ENCODE measurements at regions not wholly inside any gene's neighbourhood (a gene's known extent, or its start where the extent isn't known, plus 50 kb on each side); places are given as distances from the start of the nearest gene placed in this dataset.

- no peak for TF ChIP-seq HMGXB4 (CRISPR knock-in tag; IDR thresholded peaks at IDR 0.05; ENCODE audit: borderline replicate concordance in 1 of 2, low read depth in 1 of 2)
Observed at GRCh38 chr3:99505646-99506269, 132.6 kb upstream of the COL8A1 start (continued).

DNA sequence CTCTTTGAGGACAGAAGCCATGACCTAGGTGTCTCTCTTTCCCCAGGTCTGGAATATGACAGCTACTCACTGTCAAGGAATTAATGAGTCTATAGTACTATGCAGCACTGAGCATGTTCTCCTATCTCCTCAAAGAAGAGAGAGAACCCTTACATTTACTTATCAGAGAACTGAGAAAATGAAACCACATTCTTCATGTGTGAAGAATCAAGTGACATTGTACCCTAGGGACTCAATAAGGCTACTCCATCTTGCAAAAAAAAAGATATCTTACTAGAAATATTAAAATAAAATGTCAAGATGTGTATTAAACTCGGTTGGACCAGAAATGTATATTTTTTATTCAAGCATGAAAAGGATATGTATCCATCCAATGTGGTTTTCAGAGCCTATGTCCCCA, 133.2 kb upstream of the COL8A1 start:
- H3K27me3 ChIP-seq (ENCODE audit: control insufficient read depth in 1 of 2, insufficient read depth in 2 of 2, low read length in 2 of 2), result no peaks in the 10 kb centered on the region
- H3K9me3 ChIP-seq (ENCODE audit: low read length), result no peaks in the 10 kb centered on the region
- DNase-seq (ENCODE audit: low spot score) (no peak), FAIRE-seq (no peak), ATAC-seq (no peak)
- WGBS (ENCODE audit: low lambda C conversion rate), result 7% methylated on average over 1 of the region's 1 CpG
- intact Hi-C loops (cut with micrococcal nuclease; ENCODE audit: unreplicated experiment), result no loop called here
- H3K4me1 ChIP-seq (ENCODE audit: insufficient read depth, low read length), result no peaks in the 10 kb centered on the region
- no peak overlapping the region for H2AFZ ChIP-seq (ENCODE audit: low read length)
- no peaks in the 10 kb centered on the region for H3K36me3 ChIP-seq (replicated peaks in 1 of 2; ENCODE audit: control insufficient read depth in 1 of 2, insufficient read depth in 2 of 2, low read length in 2 of 2)
- TF ChIP-seq, protein P1, sequence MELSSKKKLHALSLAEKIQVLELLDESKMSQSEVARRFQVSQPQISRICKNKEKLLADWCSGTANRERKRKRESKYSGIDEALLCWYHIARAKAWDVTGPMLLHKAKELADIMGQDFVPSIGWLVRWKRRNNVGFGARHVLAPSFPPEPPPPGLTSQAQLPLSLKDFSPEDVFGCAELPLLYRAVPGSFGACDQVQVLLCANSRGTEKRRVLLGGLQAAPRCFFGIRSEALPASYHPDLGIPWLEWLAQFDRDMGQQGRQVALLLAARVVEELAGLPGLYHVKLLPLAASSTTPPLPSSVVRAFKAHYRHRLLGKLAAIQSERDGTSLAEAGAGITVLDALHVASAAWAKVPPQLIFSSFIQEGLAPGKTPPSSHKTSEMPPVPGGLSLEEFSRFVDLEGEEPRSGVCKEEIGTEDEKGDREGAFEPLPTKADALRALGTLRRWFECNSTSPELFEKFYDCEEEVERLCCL (CRISPR knock-in tag; IDR thresholded peaks at IDR 0.05; ENCODE audit: borderline replicate concordance), result no peak
- no peak for TF ChIP-seq NR2C2 (CRISPR knock-in tag; IDR thresholded peaks at IDR 0.05; ENCODE audit: borderline replicate concordance)
- TF ChIP-seq ZNF460 (CRISPR knock-in tag; IDR thresholded peaks at IDR 0.05; ENCODE audit: borderline replicate concordance), result no peak
- TF ChIP-seq, protein P2, sequence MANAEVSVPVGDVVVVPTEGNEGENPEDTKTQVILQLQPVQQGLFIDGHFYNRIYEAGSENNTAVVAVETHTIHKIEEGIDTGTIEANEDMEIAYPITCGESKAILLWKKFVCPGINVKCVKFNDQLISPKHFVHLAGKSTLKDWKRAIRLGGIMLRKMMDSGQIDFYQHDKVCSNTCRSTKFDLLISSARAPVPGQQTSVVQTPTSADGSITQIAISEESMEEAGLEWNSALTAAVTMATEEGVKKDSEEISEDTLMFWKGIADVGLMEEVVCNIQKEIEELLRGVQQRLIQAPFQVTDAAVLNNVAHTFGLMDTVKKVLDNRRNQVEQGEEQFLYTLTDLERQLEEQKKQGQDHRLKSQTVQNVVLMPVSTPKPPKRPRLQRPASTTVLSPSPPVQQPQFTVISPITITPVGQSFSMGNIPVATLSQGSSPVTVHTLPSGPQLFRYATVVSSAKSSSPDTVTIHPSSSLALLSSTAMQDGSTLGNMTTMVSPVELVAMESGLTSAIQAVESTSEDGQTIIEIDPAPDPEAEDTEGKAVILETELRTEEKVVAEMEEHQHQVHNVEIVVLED (CRISPR knock-in tag; IDR thresholded peaks at IDR 0.05; ENCODE audit: borderline replicate concordance), result no peak
- TF ChIP-seq CBFB (CRISPR knock-in tag; IDR thresholded peaks at IDR 0.05), result no peak
- no peak for TF ChIP-seq MIER3 (CRISPR knock-in tag; IDR thresholded peaks at IDR 0.05; ENCODE audit: borderline replicate concordance)
- TF ChIP-seq BCL6 (CRISPR knock-in tag; IDR thresholded peaks at IDR 0.05), result no peak
- no peak for TF ChIP-seq ZBTB7B (CRISPR knock-in tag; IDR thresholded peaks at IDR 0.05)
- TF ChIP-seq THAP11 (CRISPR knock-in tag; IDR thresholded peaks at IDR 0.05), result no peak
- no peak for TF ChIP-seq SIX4 (CRISPR knock-in tag; IDR thresholded peaks at IDR 0.05)
- no peak for TF ChIP-seq MED1 (CRISPR knock-in tag; IDR thresholded peaks at IDR 0.05)
- no peak for TF ChIP-seq POLR2G (IDR thresholded peaks at IDR 0.05; ENCODE audit: low read depth, low read length)
- TF ChIP-seq MAFK (conservative IDR thresholded peaks at IDR 0.05 in 1 of 2, IDR thresholded peaks at IDR 0.05 in 1 of 2; ENCODE audit: low read length in 2 of 2), result no peak
- no peak for TF ChIP-seq ZNF501 (CRISPR knock-in tag; IDR thresholded peaks at IDR 0.05)
- no peak for TF ChIP-seq ARID2 (CRISPR knock-in tag; IDR thresholded peaks at IDR 0.05; ENCODE audit: borderline replicate concordance)
- no peak overlapping the region for H3K27ac ChIP-seq (ENCODE audit: extremely low read length, insufficient read depth, low read length)
- BruUV-seq (replicated peaks), result no TSS peak
- H3K9ac ChIP-seq (ENCODE audit: insufficient read depth, low read depth, low read length), result no peak overlapping the region
- H3K4me3 ChIP-seq (replicated peaks in 1 of 3; ENCODE audit: insufficient read depth in 1 of 3, low read depth in 2 of 3, low read length in 3 of 3), result no peak overlapping the region
- in situ Hi-C loops (cut with HindIII; ENCODE audit: extremely low pct_ligation_motif_present, low pct_unique_long_range_greater_than_20kb), result no loop called here
- no peak overlapping the region for H3K4me2 ChIP-seq (ENCODE audit: low read depth, low read length)
- no peaks in the 10 kb centered on the region for H4K20me1 ChIP-seq (ENCODE audit: insufficient read depth, low read length)
- ChIA-PET CTCF (ENCODE audit: low intra/inter-chr PET ratio, low total read pairs) (no interaction called here), POLR2A (no interaction called here)
- H3K79me2 ChIP-seq (ENCODE audit: insufficient read depth, low read length), result no peaks in the 10 kb centered on the region

All from HepG2 (cell line).